ENCODE measurements at regions not wholly inside any gene's neighbourhood (a gene's known extent, or its start where the extent isn't known, plus 50 kb on each side); places are given as distances from the start of the nearest gene placed in this dataset.
A peak's percentile ranks its signal among the peaks of the same experiment; 100 is the strongest.
"Not testable (repeated sequence)": the region's sequence is repeated elsewhere in the genome, so short reads cannot be mapped to it uniquely, and the experiment has no call there.

DNA sequence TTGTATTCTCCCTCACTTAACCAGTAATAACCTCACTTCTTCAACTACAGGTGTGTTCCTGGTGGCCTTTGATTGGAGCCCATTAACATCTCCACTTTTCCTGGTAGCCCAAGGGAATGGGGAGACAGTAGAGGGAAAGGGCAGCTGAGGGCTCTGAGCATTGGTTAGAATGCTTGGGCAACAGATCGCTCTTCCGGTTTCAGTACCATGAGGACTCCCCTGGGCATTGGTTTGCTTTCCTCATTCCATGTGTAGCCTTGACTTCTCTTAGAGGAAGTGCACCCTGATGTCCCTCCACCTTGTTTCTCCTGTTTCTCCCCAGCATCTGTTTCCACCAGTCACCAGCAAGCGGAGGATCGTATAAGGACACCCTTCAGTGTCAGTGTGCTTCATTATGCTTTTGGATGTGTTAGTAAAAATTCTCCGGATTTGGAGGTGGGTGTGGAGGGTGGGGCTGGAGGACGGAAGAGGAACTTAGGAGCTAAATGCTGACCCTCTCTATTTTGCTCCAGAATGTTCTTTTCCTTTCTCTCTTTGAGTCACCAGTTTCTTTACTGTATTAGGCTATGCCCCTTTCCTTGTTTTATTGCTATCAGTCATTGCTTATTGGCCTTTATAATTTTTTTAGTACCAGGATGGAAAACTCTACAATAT is 50.6 kb upstream of the ZNG1B start:
- not testable (repeated sequence) for DNase-seq (ENCODE audit: low spot score)

GRCh38 chr2:113379621-113380020 is 57.9 kb upstream of the ZNG1B start:
- not testable (repeated sequence) for DNase-seq (ENCODE audit: low spot score)

DNA sequence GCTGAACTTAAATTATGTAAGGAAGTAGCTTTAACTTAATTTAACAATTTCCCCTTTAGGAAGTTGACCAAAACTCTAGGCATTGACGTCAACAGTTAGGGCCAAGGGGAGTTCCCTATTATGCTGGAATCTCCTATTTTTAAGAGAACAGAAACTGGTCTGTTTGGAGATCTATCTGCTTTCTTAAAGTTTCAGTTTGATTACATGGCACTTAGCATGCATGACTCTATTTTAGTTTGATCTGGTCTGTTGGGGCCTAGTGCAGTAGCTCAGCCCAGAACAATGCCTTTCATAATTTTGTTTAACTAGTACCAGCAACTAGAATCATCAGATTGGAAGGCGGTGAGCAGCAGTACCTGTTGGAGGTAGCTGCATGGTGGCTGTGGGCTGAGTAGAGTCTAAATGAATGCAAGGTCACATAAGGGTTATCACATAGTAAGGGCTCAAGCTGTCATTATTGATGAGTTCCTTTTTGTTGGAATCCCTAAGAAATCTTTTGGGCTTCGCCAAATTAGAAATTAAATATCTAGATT is 60.5 kb upstream of the ZNG1B start:
- DNase-seq (ENCODE audit: low spot score): no peak

DNA sequence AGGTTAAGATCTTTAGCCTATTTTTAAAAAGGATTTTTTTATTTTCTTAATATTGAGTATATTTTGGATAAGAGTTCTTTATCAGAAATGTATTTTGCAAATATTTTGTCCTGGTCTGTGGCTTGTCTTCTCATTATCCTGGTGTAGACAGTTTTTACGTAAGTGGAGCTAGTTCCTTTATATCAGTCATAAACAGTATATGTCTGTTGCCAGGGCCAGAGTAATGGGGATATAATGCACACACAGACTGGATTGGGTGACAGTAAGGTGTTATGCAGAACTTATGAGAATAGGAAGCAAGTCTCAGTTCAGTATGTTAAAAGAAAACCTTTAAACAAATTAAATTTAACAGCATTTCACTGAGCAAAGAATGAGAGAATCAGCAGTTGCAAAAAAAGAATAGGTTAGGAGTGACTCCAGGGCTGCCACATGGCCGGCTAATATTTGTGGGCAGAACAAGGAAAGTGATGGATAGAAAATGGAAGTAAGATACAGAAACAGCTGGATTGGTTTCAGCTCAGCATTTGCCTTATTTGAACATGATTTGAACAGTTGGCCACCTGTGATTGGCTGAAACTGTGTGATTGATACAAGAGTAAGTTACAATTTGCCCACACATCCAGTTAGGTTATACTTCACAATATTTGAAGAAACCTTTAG is 61.1 kb upstream of the ZNG1B start:
- DNase-seq (ENCODE audit: low spot score): no peak

DNA sequence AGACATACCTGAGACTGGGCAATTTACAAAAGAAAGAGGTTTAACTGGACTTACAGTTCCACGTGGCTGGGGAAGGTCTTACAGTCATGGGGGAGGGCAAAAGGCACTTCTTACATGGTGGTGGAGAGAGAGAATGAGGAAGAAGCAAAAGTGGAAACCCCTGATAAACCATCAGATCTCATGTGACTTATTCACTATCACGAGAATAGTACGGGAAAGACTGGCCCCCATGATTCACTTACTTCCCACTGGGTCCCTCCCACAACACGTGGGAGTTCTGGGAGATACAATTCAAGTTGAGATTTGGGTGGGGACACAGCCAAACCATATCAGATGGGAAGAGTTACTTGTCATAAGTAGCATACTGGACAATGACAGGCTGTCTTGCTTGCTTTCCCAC is 62.6 kb upstream of the ZNG1B start:
- not testable (repeated sequence) for DNase-seq (ENCODE audit: low spot score)

GRCh38 chr2:113372258-113372834 is 65.1 kb upstream of the ZNG1B start:
- DNase-seq (ENCODE audit: low spot score): not testable (repeated sequence)

DNA sequence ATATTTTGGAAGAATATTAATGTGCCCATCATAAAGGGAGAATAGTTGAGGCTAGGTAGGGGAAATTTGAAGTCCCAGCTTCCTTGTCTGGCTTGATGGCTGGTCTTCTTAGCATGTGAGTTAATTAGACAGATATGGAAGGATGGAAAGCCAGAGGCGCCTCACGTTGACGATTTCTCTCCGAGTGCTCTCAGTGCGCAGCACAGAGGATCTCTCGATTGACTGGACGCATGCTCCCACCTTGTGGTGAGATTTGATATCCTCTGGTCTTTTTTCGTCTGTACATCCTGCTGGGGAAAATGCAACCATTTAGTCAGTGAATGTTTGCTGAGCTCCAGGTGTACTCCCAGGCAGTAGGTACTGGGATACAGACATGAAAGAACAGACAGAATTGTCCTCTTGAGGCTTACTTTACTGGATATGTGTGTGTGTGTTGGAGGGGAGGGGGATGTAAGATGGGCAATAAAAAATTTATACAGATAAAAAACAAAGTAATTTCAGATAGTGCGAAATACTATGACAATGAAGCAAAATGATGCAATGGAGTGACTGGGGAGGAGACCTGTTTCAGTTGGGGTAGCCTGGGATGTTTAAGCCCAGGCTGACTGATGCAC is 66.9 kb upstream of the ZNG1B start:
- peak; percentile 82 for DNase-seq (ENCODE audit: low spot score)

GRCh38 chr2:113370030-113370429 is 67.5 kb upstream of the ZNG1B start:
- DNase-seq (ENCODE audit: low spot score): no peak

DNA sequence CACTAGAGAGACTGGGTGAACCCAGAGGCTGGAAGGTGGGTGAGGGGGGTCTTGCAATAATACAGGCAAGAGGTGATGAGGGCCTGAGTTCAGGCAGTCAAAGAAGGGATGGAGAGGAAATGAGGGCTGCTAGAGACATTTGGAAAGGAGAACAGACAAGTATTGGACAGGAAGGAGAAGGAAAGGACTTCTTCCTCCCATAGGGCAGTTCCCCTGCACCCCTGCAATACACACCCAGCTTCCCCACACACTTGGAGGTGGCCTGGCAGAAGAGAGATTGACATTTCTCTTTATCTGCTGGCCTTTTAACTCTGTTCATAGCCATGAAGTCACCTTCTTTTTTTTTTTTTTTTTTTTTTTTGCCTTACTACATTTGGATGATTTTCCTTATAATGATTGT is 68.9 kb upstream of the ZNG1B start:
- DNase-seq (ENCODE audit: low spot score): not testable (repeated sequence)

- not testable (repeated sequence) for DNase-seq (ENCODE audit: low spot score)
These were observed 70.7 kb upstream of the ZNG1B start for GRCh38 chr2:113366821-113367220.

GRCh38 chr2:113365791-113366190 is 71.7 kb upstream of the ZNG1B start:
- not testable (repeated sequence) for DNase-seq (ENCODE audit: low spot score)

- DNase-seq (ENCODE audit: low spot score): not testable (repeated sequence)
These were observed 72.2 kb upstream of the ZNG1B start for GRCh38 chr2:113365290-113365689.

DNA sequence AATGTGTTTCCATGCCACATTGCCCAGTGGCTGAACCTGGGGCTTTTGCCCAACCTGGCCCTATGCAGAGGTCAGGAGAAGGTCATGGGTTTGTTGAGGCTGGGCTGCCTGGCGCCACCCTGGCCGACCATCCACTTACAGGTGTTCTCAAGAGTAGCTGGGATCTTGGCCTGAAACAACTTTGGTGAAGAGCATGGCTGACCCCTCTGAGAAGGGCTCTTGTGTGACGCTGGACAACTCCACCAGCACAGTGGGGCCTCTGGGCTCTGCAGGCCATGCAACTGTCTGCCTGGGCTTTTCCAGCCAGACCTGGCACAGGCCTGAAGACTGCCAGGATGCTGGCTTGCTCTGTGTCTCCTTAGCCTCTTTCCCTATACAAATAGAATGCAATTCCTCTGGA is 76.4 kb upstream of the ZNG1B start:
- no peak for DNase-seq (ENCODE audit: low spot score)

DNA sequence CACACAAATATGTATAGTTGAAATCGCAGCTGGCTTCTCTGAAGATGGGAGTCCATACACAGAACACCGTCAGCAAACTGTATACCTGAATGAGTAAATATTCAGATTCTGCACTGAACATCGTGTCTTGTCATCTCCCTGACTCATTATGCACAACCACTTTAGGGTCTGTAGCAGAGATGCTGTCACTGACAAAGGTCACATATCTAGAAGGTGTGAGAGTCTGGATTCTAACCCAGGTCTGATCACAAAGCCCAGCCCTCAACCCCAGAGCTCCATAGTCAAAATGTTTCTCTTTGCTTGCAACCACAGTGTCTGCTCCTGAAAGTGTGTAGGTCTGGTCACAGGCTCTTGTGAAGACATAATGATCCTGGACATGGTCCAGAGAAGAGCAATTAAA is 78.3 kb upstream of the PAX8 start:
- DNase-seq (ENCODE audit: low spot score): no peak

GRCh38 chr2:113356284-113356683 is 77.6 kb upstream of the PAX8 start:
- not testable (repeated sequence) for DNase-seq (ENCODE audit: low spot score)

DNA sequence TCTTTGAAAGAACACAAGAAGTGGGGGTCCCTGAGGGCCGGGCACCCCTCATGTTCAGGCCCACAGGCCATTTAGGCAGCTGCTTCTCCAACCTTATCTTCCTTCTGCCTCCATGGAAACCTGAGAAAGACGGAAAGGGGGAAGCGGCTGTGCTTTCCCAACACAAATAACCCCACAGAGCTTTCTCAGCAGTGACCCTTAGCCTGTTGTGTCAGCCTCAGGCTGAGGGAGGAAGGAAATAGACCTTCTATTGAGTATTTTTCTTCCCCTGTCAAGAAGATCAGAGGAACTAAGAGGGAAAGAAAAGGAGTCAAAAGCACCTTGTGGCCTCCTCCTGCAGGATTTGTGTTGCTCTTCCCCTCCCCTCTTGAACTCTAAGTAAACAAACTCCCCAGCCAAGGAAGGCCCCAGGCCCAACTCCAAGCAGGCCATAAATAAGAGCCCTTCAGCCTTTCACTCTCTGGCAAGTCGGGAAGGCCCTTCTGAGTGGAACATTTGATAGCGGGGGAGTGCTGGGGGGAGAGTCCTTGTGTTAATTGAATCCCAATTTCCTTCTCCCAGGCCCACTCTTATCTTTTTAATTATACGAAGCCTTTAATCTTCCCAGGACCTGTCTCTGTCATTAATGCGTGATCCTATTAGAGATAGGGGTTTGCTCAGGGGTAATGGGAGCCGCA is 76.8 kb upstream of the PAX8 start:
- not testable (repeated sequence) for DNase-seq (ENCODE audit: low spot score)

DNA sequence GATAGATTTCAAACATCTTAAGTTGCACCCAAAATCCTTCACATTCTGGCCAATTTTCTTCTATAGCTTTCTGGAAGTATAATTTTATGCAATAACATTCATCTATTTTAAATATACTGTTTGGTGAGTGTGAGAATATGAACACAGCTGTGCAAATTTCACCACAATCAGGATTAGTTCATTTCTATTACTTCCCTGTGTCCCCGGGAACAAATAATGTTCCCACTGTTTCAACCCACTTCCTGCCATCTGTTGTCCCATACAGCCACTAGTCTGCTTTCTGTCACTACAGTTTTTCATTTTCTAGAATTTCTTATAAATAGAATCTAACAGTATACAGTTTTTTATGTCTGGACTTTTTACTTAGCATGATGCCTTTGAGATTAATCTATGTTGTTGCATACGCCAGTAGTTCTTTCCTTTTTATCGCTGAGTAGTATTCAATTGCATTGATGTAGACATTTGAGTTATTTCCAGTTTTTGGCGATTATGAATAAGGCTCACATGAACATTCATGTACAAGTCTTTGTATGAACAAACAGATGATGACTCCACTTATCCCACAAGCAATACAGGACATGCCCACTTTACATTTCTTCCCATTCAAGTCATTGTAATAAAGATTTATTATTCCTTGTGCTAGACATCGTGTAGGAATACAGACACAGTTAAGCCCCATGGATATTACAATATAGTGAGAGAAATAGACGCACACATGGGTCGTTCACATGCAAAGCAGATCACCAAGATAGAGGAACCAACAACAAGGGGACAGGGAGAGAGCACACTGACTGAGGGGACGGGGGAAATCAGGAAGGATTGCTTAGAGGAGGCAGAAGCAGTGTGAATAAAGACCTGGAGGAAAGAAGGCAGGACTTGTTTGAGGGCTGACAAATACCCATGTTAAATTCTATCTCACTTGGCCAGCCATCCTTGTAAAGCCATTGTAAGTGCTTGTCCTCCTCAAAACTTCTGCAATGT is 72.9 kb upstream of the PAX8 start:
- no peak for DNase-seq (ENCODE audit: low spot score)

DNA sequence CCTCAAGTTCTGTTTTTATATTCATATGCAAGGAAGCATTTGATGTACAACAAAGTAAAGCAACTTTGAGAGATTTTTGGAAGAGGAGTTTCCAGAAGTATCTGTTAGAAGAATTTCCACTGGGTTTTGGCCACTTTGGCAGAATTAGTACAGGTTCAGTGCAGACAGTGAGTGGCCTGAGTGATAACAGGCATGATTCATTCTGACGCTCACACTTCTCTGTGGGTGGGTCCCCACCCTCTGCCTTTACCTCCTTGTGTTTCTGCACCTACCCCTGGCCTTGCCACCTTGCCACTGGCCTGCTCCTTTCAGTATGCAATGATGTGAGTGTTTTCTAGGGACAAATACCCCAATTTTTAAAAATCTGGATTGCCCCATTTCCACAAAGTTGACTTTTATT is 65.1 kb upstream of the PAX8 start:
- DNase-seq (ENCODE audit: low spot score): not testable (repeated sequence)

DNA sequence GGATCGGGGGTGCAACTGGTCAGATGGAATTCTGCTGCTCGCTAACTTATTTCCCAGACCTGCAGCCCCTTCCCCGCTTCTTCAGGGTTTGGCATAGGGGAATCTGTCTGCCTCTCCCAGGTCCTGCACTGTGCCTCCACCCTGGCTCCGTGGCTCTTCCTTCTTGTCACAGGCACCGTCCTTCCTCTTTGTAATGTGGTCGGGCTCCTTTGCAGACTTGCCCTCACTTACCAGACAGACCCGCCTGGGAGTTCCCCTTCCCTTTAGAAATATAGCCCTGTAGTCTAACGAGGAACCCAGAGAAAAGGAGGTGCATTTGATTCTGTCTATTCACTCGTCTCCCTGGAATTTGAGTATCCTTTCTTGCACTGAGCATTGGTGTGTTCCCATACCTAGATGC is 63.9 kb upstream of the PAX8 start:
- DNase-seq (ENCODE audit: low spot score): no peak

DNA sequence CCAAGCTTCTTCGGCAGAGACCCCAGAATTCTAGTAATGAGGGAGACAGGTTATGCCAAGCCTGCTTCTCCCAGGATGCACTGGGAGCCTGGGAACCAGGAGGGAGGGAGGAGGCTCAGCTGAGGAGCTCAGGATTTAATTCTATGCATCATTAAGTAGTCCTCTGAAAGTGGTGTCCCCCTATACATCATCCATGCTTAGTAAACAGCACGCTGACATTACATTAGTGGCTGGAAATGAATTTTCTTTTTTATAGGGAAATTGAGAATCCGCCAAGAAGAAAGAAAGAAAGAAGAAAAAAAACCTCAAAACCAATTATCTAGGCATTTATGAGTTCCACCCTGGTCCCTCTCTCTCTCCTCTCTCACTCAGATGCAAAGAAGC is 63.1 kb upstream of the PAX8 start:
- not testable (repeated sequence) for DNase-seq (ENCODE audit: low spot score)
